ENCODE measurements at regions not wholly inside any gene's neighbourhood (a gene's known extent, or its start where the extent isn't known, plus 50 kb on each side); places are given as distances from the start of the nearest gene placed in this dataset.

- TF ChIP-seq BHLHE40 (IDR thresholded peaks at IDR 0.05; ENCODE audit: borderline replicate concordance), result no peak
- TF ChIP-seq HDGF (IDR thresholded peaks at IDR 0.05; ENCODE audit: borderline replicate concordance), result no peak
- TF ChIP-seq ZNF384 (IDR thresholded peaks at IDR 0.05), result no peak
- 0 out of 2 replicates have a peak, but pooled peaks have one; percentile 40 for TF ChIP-seq ARNT (IDR thresholded peaks at IDR 0.05)
- TF ChIP-seq SUZ12 (IDR thresholded peaks at IDR 0.05), result no peak
- no peak for TF ChIP-seq FOXK2 (IDR thresholded peaks at IDR 0.05)
- peak; percentile 19; the same call in 1 of the 2 replicates for TF ChIP-seq CTBP1 (IDR thresholded peaks at IDR 0.05; ENCODE audit: borderline replicate concordance)
- TF ChIP-seq, protein P1, sequence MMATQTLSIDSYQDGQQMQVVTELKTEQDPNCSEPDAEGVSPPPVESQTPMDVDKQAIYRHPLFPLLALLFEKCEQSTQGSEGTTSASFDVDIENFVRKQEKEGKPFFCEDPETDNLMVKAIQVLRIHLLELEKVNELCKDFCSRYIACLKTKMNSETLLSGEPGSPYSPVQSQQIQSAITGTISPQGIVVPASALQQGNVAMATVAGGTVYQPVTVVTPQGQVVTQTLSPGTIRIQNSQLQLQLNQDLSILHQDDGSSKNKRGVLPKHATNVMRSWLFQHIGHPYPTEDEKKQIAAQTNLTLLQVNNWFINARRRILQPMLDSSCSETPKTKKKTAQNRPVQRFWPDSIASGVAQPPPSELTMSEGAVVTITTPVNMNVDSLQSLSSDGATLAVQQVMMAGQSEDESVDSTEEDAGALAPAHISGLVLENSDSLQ (IDR thresholded peaks at IDR 0.05), result peak; percentile 43; the same call in 1 of the 2 replicates
- TF ChIP-seq LEF1 (IDR thresholded peaks at IDR 0.05; ENCODE audit: borderline replicate concordance), result no peak
- TF ChIP-seq FOXM1 (IDR thresholded peaks at IDR 0.05; ENCODE audit: borderline replicate concordance), result no peak
- no peak for TF ChIP-seq SP1 (IDR thresholded peaks at IDR 0.05)
- TF ChIP-seq ELF4 (IDR thresholded peaks at IDR 0.05), result no peak
These were observed 87.7 kb downstream of the SEM1 start for GRCh38 chr7:96621932-96622331.

All from HEK293T (cell line).